ENCODE measurements at regions not wholly inside any gene's neighbourhood (a gene's known extent, or its start where the extent isn't known, plus 50 kb on each side); places are given as distances from the start of the nearest gene placed in this dataset.

GRCh38 chr7:25864511-25864910 is 287.5 kb upstream of the NFE2L3 start:
- no peak overlapping the region for H3K4me3 ChIP-seq (ENCODE audit: low read depth, low read length)
- TF ChIP-seq CTCF (conservative IDR thresholded peaks at IDR 0.05; ENCODE audit: low read depth, low read length): no peak
- no peak for DNase-seq (ENCODE audit: low read depth)

GRCh38 chr7:25864943-25865751 is 286.9 kb upstream of the NFE2L3 start:
- no peak for DNase-seq (ENCODE audit: low read depth)
- no peak overlapping the region for H3K4me3 ChIP-seq (ENCODE audit: low read depth, low read length)
- no peak for TF ChIP-seq CTCF (conservative IDR thresholded peaks at IDR 0.05; ENCODE audit: low read depth, low read length)

GRCh38 chr7:25868509-25868908 is 283.5 kb upstream of the NFE2L3 start:
- TF ChIP-seq CTCF (conservative IDR thresholded peaks at IDR 0.05; ENCODE audit: low read depth, low read length): no peak
- no peak for DNase-seq (ENCODE audit: low read depth)
- no peak overlapping the region for H3K4me3 ChIP-seq (ENCODE audit: low read depth, low read length)

GRCh38 chr7:25870574-25870973 is 281.4 kb upstream of the NFE2L3 start:
- TF ChIP-seq CTCF (conservative IDR thresholded peaks at IDR 0.05; ENCODE audit: low read depth, low read length): no peak
- no peak for DNase-seq (ENCODE audit: low read depth)
- no peak overlapping the region for H3K4me3 ChIP-seq (ENCODE audit: low read depth, low read length)

- DNase-seq (ENCODE audit: low read depth): no peak
- TF ChIP-seq CTCF (conservative IDR thresholded peaks at IDR 0.05; ENCODE audit: low read depth, low read length): no peak
- no peak overlapping the region for H3K4me3 ChIP-seq (ENCODE audit: low read depth, low read length)
Observed at GRCh38 chr7:25876092-25876491, 275.9 kb upstream of the NFE2L3 start.

GRCh38 chr7:25877802-25878789 is 273.9 kb upstream of the NFE2L3 start:
- no peak for DNase-seq (ENCODE audit: low read depth)
- no peak overlapping the region for H3K4me3 ChIP-seq (ENCODE audit: low read depth, low read length)
- TF ChIP-seq CTCF (conservative IDR thresholded peaks at IDR 0.05; ENCODE audit: low read depth, low read length): no peak

Data from choroid plexus epithelial cell (primary cell).